Mesenteric fat pad (tissue), 1 donor: ENCODE measurements at regions not wholly inside any gene's neighbourhood (a gene's known extent, or its start where the extent isn't known, plus 50 kb on each side); places are given as distances from the start of the nearest gene placed in this dataset.

Source experiments
- DNase-seq: peaks from one replicate; pipeline ENCODE4 v3.0.0-alpha.2; 2020; ENCODE audit warnings: low spot score
- donor health status: DM: yes; HTN: yes; CAD: no.

GRCh38 chr2:14127765-14128164, 504.8 kb upstream of the LRATD1 start:
- no peak for DNase-seq

GRCh38 chr2:14132386-14132785, 500.1 kb upstream of the LRATD1 start:
- DNase-seq: no peak

- DNase-seq: no peak
Measured at GRCh38 chr2:14134771-14135170, 497.7 kb upstream of the LRATD1 start.

GRCh38 chr2:14136030-14136429, 496.5 kb upstream of the LRATD1 start:
- no peak for DNase-seq

- no peak for DNase-seq
Measured at GRCh38 chr2:14137643-14138042, 494.9 kb upstream of the LRATD1 start.

- no peak for DNase-seq
Measured at GRCh38 chr2:14140009-14140550, 492.4 kb upstream of the LRATD1 start.

- no peak for DNase-seq
Measured at GRCh38 chr2:14143435-14143834, 489.1 kb upstream of the LRATD1 start.

GRCh38 chr2:14148216-14148615, 484.3 kb upstream of the LRATD1 start:
- DNase-seq: no peak

- DNase-seq: no peak
Measured at GRCh38 chr2:14157816-14158215, 474.7 kb upstream of the LRATD1 start.

- DNase-seq: no peak
Measured at GRCh38 chr2:14180333-14180732, 452.2 kb upstream of the LRATD1 start.

GRCh38 chr2:14182227-14182946, 450.1 kb upstream of the LRATD1 start:
- peak; percentile 85 for DNase-seq

- DNase-seq: no peak
Measured at GRCh38 chr2:14185906-14186305, 446.6 kb upstream of the LRATD1 start.

GRCh38 chr2:14188446-14188845, 444.1 kb upstream of the LRATD1 start:
- DNase-seq: no peak

- DNase-seq: no peak
Measured at GRCh38 chr2:14189929-14190328, 442.6 kb upstream of the LRATD1 start.

- no peak for DNase-seq
Measured at GRCh38 chr2:14194233-14194632, 438.3 kb upstream of the LRATD1 start.

- no peak for DNase-seq
Measured at GRCh38 chr2:14197293-14197692, 435.2 kb upstream of the LRATD1 start.

GRCh38 chr2:14199040-14199439, 433.5 kb upstream of the LRATD1 start:
- no peak for DNase-seq

- DNase-seq: no peak
Measured at GRCh38 chr2:14219306-14219705, 413.2 kb upstream of the LRATD1 start.

- no peak for DNase-seq
Measured at GRCh38 chr2:14220101-14220500, 412.4 kb upstream of the LRATD1 start.

GRCh38 chr2:14221466-14221865, 411.1 kb upstream of the LRATD1 start:
- DNase-seq: no peak

GRCh38 chr2:14223576-14223975, 408.9 kb upstream of the LRATD1 start:
- no peak for DNase-seq

- no peak for DNase-seq
Measured at GRCh38 chr2:14231391-14231898, 401.1 kb upstream of the LRATD1 start.

GRCh38 chr2:14232217-14232616, 400.3 kb upstream of the LRATD1 start:
- DNase-seq: no peak
